Femur (tissue), 1 donor: ENCODE measurements at regions not wholly inside any gene's neighbourhood (a gene's known extent, or its start where the extent isn't known, plus 50 kb on each side); places are given as distances from the start of the nearest gene placed in this dataset.

Experiments
- DNase-seq: peaks from one replicate; pipeline ENCODE4 v3.0.0-alpha.2; 2017

DNA sequence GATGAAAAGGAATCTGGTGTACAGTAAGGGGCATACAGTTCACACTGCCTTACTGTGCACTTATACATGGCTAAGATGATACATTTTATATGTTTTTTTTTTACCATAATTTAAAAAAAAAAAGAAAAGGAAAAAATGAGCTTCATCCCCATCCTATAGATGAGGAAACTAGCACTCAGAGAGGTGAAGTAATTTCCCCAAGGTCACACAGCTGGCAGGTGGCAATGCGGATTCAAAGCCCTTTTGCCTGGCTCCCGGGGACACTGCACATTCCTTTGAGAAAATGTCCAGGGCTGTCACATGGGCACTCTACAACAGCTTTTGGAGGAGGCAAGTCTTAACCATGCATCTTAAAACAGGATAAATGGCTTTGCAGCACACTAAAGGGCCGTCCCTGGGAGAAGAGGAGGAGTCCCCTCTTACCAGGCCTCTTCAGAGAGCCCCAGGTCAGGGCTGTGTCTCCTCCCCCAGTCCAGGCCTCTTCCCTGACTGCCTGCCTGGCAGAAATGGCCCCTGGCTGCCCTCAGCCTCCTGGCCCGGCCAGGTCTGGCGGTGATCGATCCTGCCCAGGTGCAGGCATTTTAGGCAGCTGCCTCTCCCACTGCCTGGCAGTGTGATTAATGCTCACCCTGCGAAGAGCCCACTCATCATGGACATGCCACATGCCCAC is 95.1 kb upstream of the LINGO1 start:
- DNase-seq, result no peak

DNA sequence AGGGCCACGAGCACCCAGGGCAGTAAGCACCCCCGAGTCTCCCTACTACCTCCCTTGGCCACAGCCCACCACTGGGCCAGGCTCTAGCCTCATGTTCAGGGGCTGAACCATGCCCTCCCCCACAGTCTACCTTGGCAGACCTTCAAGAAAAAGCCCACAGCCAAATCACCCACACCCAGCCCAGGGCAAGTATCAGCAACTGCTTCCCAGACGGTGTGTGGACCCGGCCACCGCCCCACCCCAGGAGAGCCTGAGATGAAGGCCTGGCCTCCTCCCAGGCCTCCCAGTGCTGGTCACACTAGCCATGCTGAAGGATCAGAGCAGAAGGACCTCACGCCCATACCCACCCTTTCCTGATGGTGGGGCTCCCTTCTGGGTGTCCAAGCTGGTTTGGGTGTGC is 92.0 kb upstream of the LINGO1 start:
- DNase-seq, result no peak

DNA sequence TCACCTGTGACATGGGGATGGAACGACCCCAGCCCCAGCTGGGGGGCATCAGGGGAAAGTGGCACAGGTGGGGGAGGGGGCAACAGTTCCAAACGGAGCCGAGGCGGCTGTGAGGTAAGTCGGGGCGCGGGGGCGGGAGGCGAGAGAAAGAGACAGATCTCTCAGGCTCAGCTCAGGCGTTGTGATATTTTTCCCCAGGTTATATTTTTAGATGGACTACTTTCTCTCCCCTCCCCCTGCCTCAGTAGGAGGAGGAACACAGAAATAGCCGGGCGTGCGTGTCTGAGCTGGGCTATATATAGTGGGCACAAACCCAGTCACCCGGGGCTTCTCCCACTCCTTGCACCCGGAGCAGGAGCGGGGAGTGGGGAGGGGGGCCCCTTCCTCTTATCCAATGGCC is 91.0 kb upstream of the LINGO1 start:
- no peak for DNase-seq

DNA sequence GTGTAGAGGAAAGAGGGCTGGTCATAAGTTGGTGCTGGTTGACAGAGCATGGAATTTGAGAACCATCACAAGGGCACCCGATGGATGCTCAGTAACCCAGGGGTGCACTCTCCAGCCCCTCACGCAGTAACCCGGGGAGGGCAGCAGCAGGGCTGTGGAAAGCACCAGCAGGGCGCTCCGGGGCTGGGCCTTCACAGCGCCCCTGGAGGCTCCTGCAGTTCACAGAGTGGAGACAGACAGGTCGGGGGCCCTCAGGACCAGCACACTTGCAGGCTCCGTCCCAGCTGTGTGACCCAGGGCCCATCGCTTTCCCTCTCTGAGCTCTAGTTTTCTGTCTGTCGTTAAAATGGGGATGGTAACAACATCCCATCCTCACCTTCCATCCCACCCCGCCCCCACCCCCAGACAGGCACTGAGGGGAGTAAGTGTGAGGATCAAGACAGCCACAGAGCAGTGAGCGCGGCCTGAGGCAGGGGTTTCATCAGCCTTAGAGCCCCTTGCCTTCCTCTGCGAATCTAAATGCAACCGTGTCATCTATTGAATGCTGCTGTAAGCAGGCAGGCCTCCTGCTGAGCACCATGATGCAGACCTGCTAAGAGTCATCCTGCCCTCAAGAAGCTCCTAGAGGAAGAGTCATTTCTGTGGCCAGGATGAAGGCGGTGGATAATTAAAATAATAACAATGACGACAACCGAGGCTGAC is 90.2 kb upstream of the LINGO1 start:
- no peak for DNase-seq

DNA sequence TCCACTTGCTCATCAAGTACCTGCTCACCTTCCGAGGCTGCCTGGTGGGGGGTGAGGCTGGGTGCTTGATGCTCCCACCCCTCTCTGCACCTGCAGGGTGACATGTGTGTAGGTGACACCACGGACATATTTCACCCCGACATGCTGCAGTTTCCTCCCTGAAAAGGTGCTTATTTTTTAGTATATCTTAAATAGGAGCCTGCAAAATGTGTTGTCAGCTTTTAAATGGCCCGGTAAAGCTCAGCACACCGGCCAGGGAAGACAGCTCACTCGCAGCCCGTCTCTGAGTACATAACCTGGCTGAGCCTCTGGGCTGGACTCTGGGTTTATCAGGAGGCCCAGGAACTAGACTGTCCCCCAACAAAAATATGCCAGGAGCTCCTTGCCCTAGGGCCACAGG is 89.3 kb upstream of the LINGO1 start:
- DNase-seq, result no peak

DNA sequence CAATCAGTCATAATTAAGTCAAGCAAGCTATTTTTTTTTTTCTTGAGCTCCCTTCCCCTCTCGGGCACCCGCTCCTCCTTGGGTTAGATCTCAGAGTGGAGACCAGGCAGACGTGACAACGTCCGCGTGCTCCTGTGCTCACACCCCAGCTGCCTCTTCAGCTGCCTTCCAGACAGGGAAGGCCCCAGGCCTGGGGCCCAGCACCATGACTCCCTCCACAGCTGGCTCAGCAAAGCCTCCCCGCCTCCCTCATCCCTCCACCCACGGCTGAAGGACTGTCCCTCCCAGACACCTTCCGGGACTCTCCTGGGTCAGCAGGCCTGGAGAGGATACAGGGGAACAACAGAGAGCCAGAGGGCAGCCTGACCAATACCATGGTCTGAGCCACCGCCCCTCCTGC is 87.9 kb upstream of the LINGO1 start:
- peak; percentile 38 for DNase-seq

DNA sequence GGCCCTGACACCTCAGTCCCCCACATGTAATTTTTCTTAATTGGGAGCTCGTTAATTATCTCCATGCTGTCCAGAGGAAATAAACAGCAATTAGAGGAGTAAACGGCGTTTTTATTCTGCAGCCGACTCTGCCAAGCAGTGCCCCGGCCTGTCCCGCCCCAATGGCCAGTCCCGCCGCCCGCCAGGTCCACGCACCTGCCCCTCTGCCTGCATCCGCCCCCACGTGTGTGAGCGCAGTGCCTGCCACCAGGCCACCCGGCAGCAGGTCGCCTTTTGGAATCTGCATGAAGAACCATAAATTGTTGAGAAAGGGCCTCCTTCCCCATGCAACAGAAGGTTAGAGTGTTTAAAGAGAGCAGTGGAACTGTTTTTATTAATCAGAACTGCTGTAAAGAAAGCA is 87.5 kb upstream of the LINGO1 start:
- no peak for DNase-seq

DNA sequence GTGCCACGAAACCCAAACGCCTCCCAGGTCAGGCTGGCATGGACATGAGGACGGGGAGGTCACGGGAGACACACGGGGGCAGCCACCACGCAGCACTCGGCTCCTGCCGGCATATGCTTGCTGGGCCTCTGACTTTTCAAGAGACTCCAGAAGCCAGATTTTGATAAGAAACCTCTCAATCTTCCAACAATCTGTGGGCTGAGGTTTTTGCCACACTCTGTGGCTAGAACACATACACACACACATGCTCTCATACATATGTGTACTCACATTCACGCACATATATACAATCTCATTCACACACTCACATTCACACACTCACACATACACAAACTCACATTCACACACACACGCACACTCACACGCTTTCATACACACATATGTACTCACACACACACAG is 86.7 kb upstream of the LINGO1 start:
- DNase-seq, result no peak

DNA sequence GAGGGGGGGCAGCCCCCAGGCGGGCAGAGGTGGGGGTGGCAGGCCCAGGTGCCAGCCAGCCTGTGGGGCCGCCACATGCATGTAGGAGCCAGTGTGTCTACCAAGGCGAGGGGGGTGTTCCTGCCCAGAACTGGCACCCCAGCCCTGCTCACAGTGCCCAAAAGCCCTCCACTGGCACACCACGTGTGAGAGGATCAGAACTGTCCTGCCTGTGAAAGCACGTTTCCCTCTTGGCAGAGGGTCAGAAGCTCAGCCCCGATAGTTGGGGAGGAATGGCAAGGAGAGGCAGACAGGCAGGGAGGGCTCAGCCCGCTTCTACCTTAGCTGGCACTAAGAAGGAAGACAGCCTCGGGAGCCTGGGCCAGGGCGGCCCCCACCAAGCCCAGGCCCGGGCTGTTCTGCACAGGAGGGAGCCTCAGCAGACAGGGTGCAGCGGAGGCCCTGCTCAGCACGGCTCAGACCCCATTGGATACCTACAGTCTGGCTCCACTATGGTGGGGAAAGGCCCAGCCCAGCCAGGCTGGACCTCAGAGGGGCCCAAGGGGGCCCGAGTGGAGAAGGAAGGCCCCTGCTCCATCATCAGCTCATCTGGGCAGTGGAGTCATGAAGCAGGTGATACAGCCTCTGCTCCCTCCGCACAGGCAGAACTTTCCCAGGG is 84.8 kb upstream of the LINGO1 start:
- peak; percentile 31 for DNase-seq

DNA sequence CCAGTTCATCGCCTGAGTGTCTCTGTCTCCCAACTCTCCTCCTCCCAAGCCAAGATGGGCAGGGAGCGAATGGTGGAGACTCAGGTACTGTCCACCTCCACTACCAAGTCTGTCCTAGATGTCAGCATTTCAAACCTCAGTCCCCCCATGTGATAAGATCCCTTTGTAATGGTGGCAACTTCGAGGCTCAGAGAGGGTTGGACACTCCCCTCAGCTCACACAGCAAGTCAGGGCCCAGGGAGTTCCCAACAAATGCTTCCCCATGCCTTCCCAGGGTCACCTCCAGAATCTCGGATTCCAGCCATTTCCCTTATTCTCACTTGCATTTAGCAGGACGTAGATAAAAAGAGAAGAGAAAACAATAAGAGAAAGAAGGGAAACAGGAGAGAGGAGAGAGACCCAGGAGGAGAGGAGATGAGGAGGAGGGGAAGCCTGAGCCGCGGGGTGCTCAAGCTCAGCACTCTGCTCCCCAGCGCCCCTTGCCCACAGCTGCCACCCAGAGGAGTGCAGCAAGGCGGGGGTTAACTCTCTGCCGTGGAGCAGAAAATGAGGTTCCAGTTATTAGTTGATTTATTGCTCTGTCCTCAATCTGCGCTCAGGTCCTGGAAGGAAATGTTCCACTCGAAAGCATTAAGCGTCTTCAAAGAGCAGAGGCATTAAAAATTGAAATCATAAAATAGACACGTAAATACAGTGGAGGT is 84.1 kb upstream of the LINGO1 start:
- no peak for DNase-seq

DNA sequence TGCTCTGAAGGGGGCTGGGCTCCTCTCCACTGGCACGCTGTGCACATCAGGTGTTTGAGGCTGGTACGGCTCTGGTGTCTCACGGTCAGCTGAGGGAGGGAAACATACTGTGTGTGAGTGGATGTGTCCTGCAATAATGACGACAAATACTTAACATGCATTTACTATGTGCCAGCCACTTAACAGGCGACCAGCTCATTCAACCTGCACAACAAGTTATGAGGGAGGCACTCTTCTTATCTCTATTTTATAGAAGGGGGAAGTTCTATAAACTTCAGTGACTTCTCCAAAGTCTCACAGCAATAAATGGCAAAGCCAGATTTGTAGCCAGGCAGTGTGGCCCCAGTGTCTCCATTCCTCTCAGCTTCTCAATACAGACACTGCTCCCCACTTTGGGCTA is 83.1 kb upstream of the LINGO1 start:
- DNase-seq, result no peak

DNA sequence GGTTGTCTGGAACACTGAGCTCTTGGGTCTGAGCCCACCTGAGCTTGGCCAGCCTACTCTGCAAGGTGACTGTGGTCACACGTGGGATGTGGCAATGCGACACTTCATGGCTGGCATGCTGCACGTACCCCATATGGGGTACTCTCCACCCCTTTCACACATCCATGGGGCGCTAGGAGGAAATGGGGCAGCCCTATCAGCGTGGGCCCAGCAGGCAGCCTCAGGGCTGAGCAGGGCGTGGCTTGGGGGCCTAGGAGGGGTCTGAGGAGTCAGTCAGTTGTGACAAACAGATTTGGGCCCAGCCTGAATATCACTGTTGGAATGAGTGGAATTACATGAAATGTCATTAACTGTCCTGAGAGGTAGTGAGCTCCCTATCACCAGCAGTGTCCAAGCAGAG is 82.3 kb upstream of the LINGO1 start:
- DNase-seq, result no peak

DNA sequence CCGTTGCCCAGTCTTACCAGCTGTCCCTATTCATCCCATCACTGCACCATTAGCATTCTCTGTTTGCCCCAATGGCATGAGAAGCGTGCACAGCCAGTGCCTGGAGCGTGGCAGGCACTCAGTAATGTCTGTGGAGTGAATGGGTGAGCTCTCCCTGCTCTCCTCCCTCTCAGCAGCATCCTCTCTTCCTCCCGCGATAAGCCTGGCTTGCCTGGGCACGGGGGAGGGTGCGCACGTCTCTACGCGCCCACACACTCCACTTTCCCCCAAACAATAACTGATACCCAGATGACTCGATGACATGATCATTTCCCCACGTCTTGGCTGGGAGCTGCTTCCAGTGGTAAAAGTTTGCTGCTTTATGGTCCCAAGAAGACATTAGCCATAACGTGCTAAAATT is 81.8 kb upstream of the LINGO1 start:
- no peak for DNase-seq

DNA sequence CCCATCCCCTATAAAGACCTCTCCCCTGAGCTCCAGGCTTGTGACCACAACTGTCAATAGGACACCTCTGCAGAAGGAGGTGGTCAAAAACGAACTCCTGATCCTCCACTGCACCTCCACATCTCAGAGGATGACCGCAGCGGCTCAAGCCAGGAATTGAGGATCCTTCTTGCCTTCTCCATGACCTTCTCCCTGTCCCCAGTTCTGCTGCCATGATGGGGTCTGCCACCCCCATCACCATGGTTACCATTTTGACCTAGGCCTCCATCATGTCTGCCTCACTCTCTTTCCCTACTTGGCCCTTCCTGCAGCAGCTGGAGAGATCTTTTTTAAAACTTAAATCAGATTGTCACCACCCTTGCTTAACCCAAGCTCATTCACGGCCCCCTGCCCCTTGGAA is 81.3 kb upstream of the LINGO1 start:
- DNase-seq, result no peak

DNA sequence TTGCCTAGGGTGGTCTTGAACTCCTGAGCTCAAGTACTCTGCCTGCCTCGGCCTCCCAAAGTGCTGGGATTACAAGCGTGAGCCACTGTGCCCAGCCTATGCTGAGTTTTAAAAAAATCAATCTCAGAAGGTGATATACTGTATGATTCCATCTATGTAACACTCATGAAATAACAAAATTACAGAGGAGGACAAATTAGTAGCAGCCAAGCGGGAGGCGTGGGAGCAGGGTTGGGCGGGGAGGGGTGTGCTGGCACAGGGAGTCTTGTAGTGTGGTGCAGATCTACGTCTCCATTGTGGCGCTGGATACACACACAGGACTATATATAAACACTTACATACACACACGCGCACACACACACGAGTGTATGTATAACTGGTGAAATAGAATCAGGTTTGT is 80.6 kb upstream of the LINGO1 start:
- DNase-seq, result no peak

DNA sequence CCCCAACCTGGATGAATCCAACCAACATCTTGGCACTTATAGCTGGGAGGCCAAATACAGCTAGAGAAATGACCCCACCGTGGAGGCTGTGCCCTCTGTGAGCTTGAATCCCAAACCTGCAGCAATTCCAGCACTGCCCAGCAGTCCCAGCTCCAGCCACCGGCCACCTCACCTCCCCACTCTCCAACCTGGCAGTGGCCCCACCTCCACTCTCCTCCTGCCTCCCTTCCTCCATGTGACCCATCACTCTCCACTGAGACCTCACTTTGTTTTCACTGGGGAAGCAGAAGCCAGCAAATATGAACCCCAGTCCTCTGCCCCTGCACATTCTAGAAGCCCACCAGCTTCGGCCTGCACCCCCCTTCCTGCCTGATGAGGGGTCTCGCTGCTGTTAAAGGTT is 79.7 kb upstream of the LINGO1 start:
- no peak for DNase-seq

DNA sequence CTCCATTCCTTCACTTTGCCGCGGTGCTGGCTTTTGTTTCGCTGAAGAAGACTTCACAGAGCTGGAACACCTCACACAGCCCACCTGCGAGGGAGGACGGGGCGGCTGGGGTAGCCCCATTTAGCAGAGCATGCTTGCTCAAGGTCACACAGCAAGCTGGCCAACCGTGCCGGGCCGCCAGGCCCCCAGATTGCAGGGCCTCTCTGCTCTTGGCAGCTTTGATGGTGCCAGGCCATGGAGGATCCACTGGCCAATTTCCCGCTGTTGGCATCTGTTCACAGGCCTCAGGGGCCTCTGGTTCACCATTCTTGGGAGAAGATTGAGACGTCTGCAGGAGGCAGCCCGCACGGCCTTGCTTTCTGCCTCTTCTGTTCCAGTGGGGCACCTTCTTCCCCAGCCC is 77.9 kb upstream of the LINGO1 start:
- no peak for DNase-seq

DNA sequence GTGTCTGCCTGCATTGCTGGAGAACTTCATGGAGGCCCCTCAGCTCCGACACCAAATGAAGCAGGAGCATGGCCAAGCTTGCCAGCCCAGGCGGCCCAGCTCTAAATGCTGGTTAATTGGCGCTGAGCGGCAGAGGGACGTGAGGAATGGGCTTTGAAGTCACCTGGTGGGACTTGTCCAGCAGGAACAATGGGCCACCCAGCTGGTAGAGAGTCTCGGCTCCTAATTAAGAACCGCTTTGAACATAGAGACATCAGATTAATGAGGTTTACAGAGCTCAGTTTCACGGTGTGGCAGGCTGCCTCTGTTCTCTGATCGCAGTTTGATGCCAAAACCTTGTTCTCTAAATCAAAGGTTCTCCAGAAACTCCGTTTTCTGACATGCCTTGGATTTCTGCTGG is 77.5 kb upstream of the LINGO1 start:
- DNase-seq, result no peak

DNA sequence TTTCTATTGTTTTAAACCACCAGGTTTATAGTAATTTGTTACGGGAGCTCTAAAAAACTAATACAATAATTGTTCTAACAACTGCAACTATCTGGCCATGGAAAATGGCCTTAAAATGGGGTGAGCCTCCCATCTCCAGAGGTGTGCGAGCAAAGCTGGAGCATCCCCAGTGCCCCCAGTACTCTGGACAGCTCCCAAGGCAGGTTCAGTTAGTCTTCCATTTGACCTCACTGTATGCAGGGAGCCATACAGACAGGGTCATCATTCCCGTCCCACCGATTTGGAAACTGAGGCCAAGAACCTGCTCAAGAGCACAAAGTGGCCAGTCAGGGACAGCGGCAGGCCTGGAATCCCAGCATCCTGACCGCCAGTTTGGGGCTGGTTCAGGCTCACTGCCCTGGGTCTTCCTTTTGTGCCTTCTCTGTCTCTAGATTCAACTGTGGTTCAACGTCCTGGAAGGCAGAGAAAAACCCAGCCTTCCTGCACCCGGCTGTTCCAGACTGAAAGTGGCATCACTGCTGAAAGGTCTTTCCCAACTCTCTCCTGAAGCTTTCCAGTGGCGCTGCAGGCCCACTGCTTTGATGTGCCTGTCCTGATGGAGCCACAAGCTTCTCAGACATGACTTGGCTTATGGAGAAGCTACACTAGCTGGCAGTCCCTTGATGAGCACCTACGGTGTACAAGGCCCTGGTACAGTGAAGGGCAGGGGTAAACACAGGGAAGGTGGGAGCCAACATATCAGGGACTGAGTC is 76.6 kb upstream of the LINGO1 start:
- no peak for DNase-seq

DNA sequence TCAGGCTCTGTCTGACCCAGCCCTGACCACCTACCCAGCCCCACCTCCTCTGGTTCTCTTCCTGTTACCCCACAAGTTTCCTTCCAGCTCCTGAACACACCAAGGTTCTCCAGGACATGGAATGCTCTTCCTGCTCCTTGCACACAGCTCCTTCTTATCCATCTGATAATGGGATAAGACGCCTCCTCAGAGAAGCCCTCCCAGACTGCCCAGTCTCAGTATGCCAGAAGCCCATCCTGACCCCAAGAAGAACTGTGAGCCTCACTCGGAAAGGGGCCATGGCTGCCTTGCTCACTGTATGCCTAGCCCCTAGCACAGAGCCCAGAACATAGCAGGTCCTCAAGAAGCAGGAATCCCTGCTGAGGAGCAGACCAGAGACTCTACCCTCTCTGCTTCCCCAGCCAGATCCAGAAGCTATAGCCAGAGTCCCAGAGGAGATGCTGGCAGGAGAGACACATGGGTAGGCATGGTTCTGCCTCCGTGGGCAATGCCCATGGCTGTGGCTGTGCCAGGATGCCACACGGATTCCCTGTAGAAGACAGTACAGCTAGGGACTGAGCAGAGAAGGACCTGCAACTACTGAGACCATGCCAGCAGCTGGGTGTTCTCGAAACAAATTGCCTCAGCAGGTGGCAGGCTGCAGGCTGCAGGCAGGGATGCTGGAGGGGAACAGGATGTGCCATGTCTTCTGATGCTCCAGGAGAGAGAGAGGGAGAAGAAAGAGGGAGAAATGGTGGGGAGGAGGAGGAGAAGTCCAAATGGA is 74.0 kb upstream of the LINGO1 start:
- no peak for DNase-seq

DNA sequence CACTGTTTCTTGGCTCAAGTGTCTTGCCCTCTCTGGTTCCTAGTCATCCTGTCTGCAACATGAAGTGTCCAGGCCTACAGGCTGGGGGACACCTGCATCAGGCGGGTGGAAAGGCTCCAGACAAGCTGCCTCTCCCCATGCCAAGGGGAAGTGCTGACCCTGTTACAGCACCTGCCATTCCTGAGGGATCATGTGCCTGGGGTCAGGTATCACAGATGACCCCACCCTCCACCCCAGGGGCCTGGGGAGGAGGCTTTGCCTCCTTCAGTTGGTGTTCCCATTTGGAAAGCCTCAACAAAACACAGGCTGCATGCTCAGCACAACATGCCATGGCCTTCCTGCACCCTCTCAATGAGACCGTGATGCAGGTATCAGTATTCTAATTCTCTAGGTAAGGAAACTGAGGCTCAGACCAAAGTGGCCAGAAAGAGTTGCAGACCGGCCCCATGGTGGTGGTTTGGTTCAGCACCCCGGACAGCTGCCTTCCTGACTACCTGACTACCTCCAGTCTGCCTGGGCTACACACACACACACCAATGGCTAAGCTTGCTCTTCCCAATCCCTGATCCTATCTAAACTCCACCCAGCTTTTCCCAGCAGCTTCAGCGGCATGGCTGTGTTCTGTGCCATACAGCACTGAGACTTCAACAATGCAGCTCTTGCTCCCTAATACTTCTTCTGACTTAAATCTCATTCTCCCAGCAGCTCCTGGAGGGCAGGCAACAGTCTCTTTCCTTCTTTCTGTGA is 69.7 kb upstream of the LINGO1 start:
- peak; percentile 44 for DNase-seq

DNA sequence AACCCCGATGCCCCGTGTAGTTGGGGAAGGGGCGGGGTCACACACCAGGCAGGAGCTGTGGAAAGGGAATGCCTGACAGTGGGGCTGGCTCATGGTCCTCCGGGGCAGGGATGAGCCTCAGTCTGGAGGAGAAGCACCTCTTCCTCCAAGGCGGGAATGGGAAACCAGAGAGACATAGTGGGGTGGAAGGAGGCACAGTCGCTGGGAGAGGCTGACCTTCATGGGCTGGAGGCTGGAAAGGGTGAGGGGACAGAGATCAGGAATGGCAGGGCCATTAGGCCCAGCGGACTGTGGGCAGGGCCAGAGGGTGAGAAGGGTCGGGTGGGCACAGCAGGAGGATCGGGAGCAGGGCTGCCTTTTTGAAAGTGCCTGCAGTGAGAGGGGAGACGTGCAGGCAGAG is 65.8 kb upstream of the LINGO1 start:
- DNase-seq, result no peak
